GM18858 (cell line): ENCODE measurements at regions not wholly inside any gene's neighbourhood (a gene's known extent, or its start where the extent isn't known, plus 50 kb on each side); places are given as distances from the start of the nearest gene placed in this dataset.

Source experiments
- ATAC-seq: cut with Tn5 transposase; IDR thresholded peaks from one replicate; pipeline ENCODE4 v1.9.1; 2021; ENCODE audit not compliant: unreplicated experiment

DNA sequence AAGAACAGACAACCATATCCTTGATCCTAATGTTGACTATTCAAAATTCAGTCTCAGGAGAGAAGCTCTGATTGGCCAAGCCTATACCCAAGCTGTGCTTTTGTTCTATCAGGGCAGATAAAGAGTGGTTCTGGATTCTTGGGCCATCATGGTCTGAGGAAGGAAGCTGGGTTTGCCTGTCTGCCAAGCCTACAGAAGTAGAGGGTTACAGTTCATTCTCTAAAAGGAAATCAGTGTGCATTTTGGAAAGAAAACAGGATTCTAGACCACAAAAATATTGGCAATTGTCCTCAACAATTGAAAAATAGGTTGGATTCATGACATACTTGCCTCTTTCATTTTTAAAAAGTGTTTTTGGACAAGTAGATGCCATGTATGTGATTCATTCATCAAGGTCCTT, 145.4 kb upstream of the BMP2 start:
- ATAC-seq: no peak

DNA sequence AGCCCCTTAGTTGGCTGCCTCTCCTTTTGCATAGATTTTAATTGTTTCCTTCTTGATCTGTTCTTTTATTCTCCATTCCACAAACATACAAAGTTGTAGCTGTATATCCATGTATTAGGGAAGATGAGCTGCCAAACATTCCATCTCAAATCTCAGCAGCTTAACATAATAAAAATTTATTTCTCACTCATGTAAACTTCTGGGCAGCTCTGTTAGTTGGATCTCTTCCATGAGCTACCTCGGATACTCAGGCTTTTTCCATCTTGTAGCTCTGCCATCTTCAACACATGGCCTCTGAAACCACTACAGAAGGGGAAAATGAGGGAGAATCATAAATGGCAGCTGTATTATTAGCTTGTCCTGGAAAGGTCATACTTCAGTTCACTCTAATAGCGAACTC, 149.4 kb upstream of the BMP2 start:
- no peak for ATAC-seq

DNA sequence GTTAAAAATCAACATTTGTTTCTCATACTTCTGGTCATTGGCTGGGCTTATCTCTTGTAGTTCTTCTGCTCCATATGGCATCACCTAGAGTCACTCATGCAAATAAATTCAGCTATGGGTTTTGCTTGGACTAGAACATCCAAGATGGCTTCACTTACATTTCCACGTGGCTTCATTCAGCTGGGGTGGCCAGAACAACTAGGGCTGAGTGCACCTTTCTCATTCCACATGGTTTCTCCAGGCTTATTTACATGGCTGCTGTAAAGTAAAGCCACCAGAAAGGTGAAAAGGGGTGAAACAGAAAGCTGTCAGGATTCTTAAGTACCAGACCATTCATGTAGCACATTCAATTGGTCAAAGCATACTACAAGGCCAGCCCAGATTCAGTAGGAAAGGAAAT, 151.1 kb upstream of the BMP2 start:
- no peak for ATAC-seq

DNA sequence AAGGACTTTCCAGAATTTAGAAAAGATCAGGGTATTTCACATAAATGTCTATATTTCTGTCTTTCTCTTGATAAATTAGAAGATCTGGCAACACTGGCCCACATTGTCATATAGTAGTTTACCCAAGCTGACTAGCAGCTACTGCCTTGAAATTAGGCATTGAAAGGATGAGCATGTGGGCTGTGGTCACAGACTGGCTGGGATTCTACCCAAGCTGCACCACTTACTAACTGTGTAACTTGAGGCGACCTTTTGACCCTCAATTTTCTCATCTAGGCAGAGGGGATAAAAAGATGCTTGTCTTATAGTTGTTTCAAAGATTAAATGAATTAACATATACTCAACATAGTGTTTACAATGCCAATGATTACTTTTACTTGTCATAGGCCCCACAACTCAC, 152.7 kb upstream of the BMP2 start:
- ATAC-seq: no peak

DNA sequence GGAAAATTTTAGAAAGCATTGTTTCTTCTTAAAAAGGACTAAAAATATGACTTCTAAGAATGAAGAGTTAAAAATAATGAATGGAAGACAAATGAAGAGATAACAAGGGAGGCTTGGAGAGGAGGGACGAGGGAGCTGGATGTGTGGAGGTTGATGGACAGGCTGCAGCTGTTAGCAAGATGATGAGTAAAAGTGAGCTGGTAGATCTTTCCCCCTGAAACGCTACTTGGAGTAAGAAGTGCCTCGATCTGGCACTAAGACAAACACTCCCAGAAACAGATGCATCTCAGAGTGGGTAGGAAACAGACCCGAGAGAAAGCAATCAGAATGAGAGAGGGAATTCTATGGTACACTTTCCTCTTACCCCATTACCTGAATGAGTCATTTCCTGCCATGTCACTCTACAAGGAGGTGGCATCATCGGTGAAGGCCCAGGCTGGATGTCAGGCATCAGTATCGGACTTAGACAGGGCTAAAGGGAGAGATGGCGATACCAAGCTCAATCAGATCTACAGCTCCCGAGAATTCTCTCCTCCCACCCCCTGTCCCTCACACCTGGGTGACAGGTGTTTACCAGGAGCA, 154.1 kb upstream of the BMP2 start:
- ATAC-seq: peak; percentile 49

DNA sequence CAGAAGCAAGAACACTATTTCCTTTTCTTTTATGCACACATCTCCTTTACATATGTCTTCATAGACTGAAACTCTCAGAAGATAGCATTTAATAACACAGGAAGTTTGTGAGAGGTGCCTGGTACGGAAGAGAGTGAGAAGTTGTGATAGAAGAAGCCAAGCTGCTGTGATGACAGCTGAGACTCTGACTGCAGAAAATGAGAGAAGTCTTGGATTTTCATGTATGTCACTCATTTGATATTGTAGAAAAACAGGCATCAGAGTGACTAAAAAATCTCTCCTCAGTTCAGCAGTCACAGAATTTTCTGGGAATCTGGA, 154.9 kb upstream of the BMP2 start:
- ATAC-seq: no peak

DNA sequence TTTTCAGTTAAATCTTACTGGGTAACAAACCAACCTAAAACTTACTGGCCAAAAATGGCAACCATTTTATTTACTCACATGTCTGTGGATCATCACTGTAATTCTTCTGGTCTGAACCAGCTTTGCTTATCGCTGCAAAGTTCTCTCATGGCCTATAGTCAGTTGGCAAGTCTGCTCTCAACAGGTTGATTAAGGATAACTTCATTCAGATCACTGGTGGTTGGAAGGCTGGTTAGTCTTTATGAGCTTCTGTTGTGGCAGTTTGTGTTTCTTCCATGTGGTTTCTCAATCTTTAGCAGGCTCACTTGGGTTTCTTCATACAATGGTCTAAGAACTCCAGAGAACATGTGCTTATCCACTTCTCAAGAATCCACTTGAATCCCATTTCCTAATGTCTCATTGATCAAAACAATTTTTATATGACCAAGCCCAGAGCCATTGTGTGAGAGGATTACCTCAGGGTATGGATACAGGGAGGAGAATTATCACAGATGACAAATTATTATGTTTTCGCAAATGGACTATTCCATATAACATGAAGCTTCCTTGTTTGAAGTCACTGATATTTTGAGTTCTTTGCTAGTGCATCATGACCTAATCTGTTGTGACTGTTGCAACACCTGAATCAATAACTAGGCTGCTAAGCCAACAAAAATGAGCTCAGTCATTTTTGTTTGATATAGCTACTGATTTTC, 155.4 kb upstream of the BMP2 start:
- ATAC-seq: no peak

DNA sequence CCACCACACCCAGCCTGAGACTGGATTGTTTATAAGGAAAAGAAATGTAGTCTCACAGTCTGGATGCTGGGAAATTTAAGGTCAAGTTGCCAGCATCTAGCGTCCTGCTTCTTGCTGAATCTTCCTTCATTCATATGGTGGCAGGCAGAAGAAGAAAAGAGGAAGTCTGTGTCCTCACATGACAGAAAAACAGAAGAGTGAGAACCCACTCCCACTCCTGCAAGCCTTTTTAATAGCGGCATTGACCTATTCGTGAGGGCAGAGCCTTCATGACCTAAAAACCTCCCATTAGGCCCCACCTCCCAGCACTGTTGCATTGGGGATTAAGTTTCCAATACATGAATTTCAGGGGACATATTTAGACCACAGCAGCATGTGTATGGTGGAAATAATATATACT, 160.8 kb upstream of the BMP2 start:
- ATAC-seq: no peak

DNA sequence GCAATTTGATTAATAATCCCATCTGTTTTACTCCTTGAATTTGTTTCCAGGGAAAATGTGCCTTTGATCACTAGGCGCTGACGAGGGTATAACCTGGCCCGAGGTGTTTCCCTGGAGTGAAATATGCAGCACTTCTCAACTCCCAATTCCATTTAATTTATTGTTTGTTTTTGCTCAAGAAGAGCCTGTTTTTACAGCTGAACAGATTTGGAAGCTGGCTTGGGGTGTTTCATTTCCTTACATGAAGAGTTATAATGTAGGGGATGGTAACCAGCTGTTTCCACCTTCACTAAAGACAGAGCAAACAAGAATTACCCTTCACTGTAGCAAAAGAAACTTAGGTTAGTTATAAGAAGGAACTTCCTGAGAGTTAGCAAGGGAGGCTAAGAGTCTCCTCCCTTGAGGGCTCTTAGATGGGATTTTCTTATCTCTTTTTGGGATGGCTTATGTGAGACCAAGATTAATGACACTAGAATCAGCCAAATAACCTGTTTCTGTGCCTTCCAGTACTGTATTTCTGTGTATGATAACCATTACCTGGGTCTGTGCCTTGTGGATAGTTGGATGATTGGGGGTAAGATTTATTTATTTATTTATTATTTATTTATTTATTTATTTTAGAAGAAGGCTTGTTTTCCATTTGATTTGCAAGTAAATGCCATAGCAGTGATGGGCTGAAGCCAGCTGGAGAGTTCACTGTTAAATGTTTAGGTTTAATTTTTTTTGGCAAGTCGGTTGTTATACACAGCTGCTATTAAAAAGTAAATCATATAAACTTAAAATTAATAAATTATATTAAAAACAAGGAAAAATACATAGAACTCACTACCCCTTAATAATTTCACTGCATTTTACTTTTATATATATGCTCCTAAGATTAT, 162.2 kb upstream of the BMP2 start:
- ATAC-seq: no peak

DNA sequence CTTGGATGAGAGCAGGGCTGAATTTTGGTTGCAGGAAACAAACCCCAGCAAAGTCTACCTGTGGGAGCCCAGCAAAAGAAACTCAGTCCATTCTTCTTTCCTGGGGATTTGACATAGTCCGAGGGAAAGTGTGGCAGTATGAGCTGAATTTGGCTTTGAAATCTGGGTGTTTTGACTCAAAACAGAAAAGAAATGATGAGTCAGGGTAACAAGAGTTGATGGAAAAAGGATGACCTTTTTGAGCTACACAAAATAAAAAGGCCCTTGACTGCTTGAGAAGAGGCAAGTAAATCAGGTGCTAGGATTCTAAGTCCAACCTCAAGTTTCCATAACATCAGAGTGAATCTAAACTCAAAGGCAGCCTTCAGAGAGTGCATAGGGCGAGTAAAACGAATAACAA, 163.3 kb upstream of the BMP2 start:
- ATAC-seq: no peak

DNA sequence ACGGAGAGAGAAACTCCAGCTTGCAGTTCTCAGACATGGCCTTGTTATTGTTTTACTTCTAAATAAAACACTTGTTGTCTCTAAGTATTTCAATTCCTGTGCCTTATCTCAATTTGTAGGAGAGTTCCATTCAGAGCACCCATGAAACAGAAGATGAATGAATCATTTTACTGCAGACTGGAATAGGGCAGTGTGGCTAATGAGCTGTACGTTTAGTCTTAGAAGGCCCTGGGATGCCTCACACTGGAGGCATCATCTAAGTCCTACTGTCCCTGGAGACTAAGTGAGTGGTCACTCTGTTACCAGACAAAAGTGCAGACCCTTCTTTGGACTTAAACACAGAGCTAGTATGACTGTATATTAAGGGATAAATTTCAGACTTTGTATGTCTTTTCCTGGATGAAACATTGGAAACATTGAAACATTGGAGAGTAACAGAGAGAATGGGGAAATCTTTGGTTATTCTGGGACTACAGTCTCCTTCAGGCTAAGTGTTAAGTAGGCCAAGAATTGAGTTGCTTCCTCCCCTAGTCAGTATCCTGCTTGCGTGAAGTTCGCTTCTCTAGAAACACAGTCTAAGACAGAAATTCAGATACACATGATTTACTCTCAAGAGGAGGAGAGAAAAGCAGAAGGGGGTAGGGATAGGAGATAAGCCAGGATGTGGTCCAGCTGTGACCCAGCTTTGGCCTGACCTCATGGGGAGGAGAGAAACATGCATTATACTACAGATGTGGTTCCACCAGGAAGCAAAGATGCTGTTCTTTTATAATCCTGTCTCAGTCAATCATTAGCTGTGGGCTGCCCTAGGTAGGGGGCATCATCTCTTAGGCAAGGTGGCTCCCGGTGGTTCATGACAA, 167.4 kb upstream of the BMP2 start:
- ATAC-seq: no peak

DNA sequence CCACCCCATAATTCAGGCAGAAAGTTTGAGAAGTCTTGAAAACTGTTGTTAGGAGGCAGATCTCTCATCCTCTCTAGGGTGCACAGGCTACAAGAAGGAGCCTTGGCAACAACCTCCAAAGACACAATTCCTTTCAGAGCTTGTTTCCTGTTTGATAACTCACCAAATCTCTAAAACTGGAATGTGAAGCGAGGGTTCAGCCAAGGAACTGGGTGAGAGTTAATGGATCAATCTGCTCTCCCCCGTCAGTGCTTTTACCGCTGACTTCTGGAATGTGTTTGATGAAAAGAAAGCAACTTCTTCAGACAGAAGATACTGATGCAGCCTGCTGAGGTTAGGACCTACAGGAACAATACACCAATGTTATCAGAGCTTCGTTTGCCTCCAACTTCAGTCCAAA, 171.8 kb upstream of the BMP2 start:
- no peak for ATAC-seq

DNA sequence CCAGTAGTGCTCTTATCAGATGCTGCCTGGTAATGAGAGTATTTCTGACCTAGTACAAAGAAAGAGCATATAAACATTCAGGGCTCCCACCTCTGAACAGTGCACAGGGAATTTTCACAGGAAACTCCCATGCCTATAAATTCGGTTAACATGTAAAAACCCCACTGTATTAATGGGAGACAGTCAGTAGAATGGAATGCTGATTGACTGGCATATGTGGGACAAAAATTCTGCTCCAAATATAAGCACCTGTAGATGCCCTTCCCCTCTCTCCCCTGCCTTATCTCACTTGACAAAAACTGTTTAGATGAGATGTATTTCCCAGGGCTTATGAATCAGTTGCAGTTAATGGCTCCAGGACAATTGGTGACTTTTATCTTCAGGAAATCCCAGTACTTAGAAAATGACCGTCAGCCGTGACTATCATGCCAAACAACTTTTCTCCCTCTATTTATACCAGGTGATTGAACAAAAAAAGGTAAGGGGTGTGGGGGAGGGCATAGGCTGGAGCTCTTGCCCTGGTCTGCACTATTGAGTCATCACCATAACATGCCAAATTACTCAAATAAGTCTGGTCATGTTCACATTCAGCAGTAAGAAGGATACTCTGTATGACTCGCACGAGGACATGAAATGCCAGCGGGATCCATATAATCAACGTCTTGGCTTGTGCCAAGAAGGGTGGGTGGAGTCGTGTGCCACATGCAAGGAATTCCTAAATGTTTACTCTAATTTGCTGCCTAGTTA, 176.4 kb upstream of the BMP2 start:
- ATAC-seq: no peak

DNA sequence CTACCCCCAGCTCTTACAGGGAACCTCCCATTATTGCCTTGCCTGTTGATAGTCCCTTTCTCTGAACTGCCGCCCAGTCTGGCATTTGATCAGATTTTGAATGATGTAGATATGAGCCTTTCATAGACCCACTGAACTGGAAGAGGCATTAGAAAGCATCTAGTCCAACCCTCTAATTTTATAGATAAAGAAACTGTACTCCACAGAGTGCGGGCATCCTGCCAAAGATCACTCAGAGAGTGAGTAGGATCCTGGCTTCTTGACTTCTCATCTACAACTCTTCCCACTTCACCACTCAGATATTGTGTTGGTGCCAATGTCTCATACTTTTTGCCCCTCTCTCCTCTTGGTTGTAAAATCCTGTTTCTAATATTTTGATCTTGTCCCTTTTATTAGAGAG, 179.2 kb upstream of the BMP2 start:
- ATAC-seq: no peak

DNA sequence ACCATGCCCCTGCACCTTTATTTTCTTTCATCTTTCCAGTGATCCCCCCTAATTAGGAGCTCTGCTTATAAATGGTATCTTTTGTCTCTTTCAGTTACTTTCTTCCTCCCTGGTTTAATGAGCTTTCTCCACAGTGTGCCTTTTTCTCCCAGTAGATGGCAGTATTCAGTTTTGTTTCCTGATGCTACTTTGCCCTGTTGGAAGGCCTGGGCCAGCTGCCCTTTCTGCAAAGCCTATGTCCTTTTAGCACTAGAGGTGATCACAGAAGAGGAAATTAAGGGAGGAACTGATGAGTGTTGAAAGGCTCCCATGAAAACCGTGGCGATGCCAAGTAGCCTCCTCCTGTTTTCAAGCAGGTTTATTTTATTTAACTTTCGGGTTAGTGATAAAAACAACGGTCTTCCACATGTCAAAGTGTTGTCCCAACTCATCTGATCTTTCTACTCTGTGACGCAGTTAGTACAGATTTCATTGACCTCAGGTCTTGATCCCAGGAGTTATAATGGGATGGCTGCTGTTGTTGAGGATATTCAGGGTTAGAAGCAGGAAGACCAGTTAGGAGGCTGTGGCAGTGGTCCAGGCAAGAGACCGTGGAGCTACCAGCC, 184.2 kb upstream of the BMP2 start:
- ATAC-seq: peak; percentile 81

DNA sequence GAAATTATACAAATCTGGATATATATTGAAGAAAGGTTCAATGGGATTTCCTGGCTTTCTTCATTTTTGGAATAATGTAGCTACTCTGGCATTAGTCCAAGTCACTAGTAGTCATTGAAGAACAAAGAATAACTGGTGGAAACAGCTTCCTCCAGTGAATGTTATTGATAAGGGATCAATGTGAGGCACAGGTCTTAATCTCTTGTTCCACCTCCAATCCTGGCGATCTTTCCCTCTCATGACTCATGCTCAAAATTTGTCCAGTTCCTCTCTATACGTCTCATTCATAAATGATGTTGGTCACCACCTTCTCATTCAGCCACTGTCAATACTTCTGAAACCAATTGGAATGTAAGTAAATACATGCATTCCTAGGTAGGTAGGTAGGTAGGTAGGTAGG, 185.0 kb upstream of the BMP2 start:
- no peak for ATAC-seq

DNA sequence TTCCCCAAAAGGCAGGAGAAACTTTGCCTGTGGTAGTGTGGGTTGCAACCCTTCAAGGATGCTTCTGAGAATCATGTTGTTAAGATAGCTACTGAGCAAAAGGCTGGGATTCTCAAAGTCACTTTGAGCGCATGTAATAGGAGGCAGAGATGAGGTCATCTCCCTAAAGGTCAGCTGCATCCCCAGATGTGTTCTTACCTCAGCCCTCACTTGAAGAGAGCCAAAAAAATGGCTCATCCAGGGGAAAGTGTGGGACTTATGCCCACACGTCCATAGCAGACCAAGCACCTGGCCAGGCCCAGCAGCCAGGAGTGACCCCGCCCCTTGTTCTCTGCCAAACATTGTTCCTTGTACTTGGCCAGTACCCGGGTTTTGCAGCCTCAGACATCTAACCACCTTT, 187.0 kb upstream of the BMP2 start:
- ATAC-seq: no peak

DNA sequence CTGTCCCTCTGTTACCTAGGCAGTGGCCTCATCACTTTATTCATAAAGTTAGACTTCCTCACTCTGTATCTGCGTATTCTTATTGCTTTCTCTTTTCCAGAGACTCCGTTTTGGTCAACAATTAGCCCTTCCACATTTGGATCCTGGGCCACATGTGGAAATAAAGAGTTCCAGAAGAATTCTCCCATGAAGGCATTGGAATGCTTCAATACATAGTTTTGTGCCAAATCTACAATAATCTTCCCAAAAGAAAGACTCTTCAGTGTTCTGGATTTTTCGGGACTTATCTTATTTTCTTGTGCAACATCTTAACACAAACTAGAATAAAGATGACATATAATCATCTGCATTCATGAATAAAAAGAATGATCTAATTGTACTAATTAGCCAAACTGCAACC, 187.7 kb upstream of the BMP2 start:
- ATAC-seq: no peak

DNA sequence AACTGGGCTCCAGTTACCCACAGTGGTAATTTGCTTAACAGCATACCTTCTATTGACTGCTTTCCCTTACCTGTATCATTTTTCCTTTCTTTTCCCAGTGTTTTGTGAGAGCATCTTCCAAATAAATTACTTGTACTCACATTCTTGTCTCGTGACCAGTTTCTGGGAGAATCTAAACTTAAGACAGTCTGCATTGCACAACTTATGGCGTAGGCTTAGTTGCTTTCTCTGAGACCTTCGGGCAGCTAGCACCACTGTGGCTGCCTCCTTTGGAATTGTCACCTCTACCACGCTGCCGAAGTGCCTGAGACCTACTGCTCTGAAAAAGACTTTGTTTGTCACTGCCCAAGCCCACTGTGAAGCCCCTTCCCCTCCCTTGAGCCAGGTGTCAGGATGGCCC, 188.1 kb upstream of the BMP2 start:
- no peak for ATAC-seq

DNA sequence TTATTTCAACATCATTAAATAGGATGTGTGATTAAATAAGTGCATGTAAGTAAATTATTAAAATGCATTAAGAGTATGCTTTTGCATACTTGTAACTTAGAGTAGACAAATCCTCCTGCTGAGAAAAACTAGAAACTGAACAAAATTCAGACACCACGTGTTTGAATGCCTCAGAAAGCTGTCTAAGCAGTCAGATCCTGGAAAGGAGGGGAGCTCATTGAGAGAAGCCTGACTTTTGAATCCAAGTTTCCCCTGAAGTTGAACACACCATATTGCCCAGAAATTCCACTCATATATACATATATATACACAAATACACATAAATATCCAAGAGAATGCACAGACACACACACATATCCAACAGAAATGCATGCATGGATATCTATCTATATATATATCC, 190.0 kb upstream of the BMP2 start:
- ATAC-seq: no peak
